HG03139 (cell line): ENCODE measurements at regions not wholly inside any gene's neighbourhood (a gene's known extent, or its start where the extent isn't known, plus 50 kb on each side); places are given as distances from the start of the nearest gene placed in this dataset.
"Not testable (repeated sequence)": the region's sequence is repeated elsewhere in the genome, so short reads cannot be mapped to it uniquely, and the experiment has no call there.

ENCODE experiments used
- ATAC-seq: cut with Tn5 transposase; IDR thresholded peaks from one replicate; pipeline ENCODE4 v1.9.1; 2021; ENCODE audit not compliant: unreplicated experiment

- ATAC-seq = no peak
These were observed 128.0 kb upstream of the TACR1 start for GRCh38 chr2:75327334-75327733.

- no peak for ATAC-seq
These were observed 127.3 kb upstream of the TACR1 start for GRCh38 chr2:75326645-75327044.

GRCh38 chr2:75325594-75325993 is 126.3 kb upstream of the TACR1 start:
- ATAC-seq = no peak

- ATAC-seq = no peak
These were observed 125.6 kb upstream of the TACR1 start for GRCh38 chr2:75324861-75325284.

- no peak for ATAC-seq
These were observed 124.8 kb upstream of the TACR1 start for GRCh38 chr2:75324141-75324540.

GRCh38 chr2:75321599-75321922 is 122.2 kb upstream of the TACR1 start:
- ATAC-seq = no peak

GRCh38 chr2:75320898-75321598 is 121.7 kb upstream of the TACR1 start:
- ATAC-seq = no peak

GRCh38 chr2:75319951-75320350 is 120.6 kb upstream of the TACR1 start:
- ATAC-seq = no peak

- ATAC-seq = no peak
These were observed 118.5 kb upstream of the TACR1 start for GRCh38 chr2:75317802-75318201.

GRCh38 chr2:75317316-75317715 is 118.0 kb upstream of the TACR1 start:
- ATAC-seq = no peak

GRCh38 chr2:75315436-75315835 is 116.1 kb upstream of the TACR1 start:
- ATAC-seq = no peak

- peak; percentile 100 for ATAC-seq
These were observed 112.7 kb upstream of the TACR1 start for GRCh38 chr2:75311993-75312392.

GRCh38 chr2:75311521-75311920 is 112.2 kb upstream of the TACR1 start:
- ATAC-seq = no peak

GRCh38 chr2:75310876-75311275 is 111.6 kb upstream of the TACR1 start:
- ATAC-seq = no peak

- ATAC-seq = no peak
These were observed 110.5 kb upstream of the TACR1 start for GRCh38 chr2:75309596-75310463.

- ATAC-seq = no peak
These were observed 103.9 kb upstream of the TACR1 start for GRCh38 chr2:75303227-75303626.

- no peak for ATAC-seq
These were observed 95.0 kb upstream of the TACR1 start for GRCh38 chr2:75294362-75294761.

- ATAC-seq = no peak
These were observed 93.5 kb upstream of the TACR1 start for GRCh38 chr2:75292826-75293225.

GRCh38 chr2:75290600-75291150 is 91.4 kb upstream of the TACR1 start:
- no peak for ATAC-seq

GRCh38 chr2:75289771-75290170 is 90.5 kb upstream of the TACR1 start:
- ATAC-seq = no peak

- ATAC-seq = not testable (repeated sequence)
These were observed 89.9 kb upstream of the TACR1 start for GRCh38 chr2:75289178-75289577.

- ATAC-seq = no peak
These were observed 89.4 kb upstream of the TACR1 start for GRCh38 chr2:75288760-75289159.
